Upper lobe of right lung (tissue), 1 donor: ENCODE measurements at regions not wholly inside any gene's neighbourhood (a gene's known extent, or its start where the extent isn't known, plus 50 kb on each side); places are given as distances from the start of the nearest gene placed in this dataset.
"Not testable (repeated sequence)": the region's sequence is repeated elsewhere in the genome, so short reads cannot be mapped to it uniquely, and the experiment has no call there.

Source experiments
- ATAC-seq: fragments of 200-7000 bp; cut with Tn5 transposase; one replicate; pipeline ENCODE4 v1.9.1; 2020; ENCODE audit warnings: mild to moderate bottlenecking, moderate library complexity
- DNase-seq: peaks from one replicate; pipeline ENCODE4 v3.0.0-alpha.2; 2020
- H3K27ac ChIP-seq: fragments of 200-600 bp; one replicate; pipeline ENCODE4 v1.8.0; 2022
- H3K27me3 ChIP-seq: fragments of 200-600 bp; one replicate; pipeline ENCODE4 v1.8.0; 2022; ENCODE audit warnings: mild to moderate bottlenecking
- H3K36me3 ChIP-seq: fragments of 200-600 bp; one replicate; pipeline ENCODE4 v1.8.0; 2022
- H3K4me1 ChIP-seq: fragments of 200-600 bp; one replicate; pipeline ENCODE4 v1.8.0; 2022
- H3K4me3 ChIP-seq: fragments of 200-600 bp; one replicate; pipeline ENCODE4 v1.8.0; 2022; ENCODE audit warnings: mild to moderate bottlenecking
- H3K9me3 ChIP-seq: fragments of 200-600 bp; one replicate; pipeline ENCODE4 v1.8.0; 2022
- CTCF ChIP-seq: fragments of 200-600 bp; IDR thresholded peaks from one replicate; pipeline ENCODE4 v1.8.0; 2022; ENCODE audit warnings: antibody characterized with exemption
- intact Hi-C: fragments of 100-400 bp; cut with DNase I; formaldehyde crosslinking; loops from one replicate; pipeline ENCODE4 v1.11.0; 2022
- donor health status: DM: no; HTN: yes; CAD: no; lungs with severe emphysema.

- H3K27ac ChIP-seq = no peak overlapping the region
- H3K9me3 ChIP-seq = no peaks in the 10 kb centered on the region
- H3K4me3 ChIP-seq = no peak overlapping the region
- H3K27me3 ChIP-seq = no peaks in the 10 kb centered on the region
- no peaks in the 10 kb centered on the region for H3K4me1 ChIP-seq
- intact Hi-C loops = no loop called here
- peak; percentile 60 for ATAC-seq
- no peak for TF ChIP-seq CTCF
- H3K36me3 ChIP-seq = no peaks in the 10 kb centered on the region
- no peak for DNase-seq
Observed at GRCh38 chr21:31786164-31786920, 54.4 kb upstream of the SCAF4 start.

GRCh38 chr21:31785237-31786163, 53.6 kb upstream of the SCAF4 start:
- intact Hi-C loops, H3K4me3 ChIP-seq, H3K4me1 ChIP-seq, DNase-seq, H3K27ac ChIP-seq, H3K36me3 ChIP-seq, H3K27me3 ChIP-seq, H3K9me3 ChIP-seq: not testable (repeated sequence)
- TF ChIP-seq CTCF = peak; percentile 74
- ATAC-seq = peak; percentile 86

- H3K4me3 ChIP-seq = no peak overlapping the region
- no peak for DNase-seq
- H3K9me3 ChIP-seq = no peaks in the 10 kb centered on the region
- H3K27ac ChIP-seq = no peak overlapping the region
- H3K27me3 ChIP-seq = no peaks in the 10 kb centered on the region
- H3K4me1 ChIP-seq = no peaks in the 10 kb centered on the region
- no peak for TF ChIP-seq CTCF
- ATAC-seq = peak; percentile 63
- H3K36me3 ChIP-seq = no peaks in the 10 kb centered on the region
- intact Hi-C loops = no loop called here
Observed at GRCh38 chr21:31781737-31782136, 49.8 kb upstream of the SCAF4 start.
